GM21723 (cell line): ENCODE measurements at regions not wholly inside any gene's neighbourhood (a gene's known extent, or its start where the extent isn't known, plus 50 kb on each side); places are given as distances from the start of the nearest gene placed in this dataset.
A peak's percentile ranks its signal among the peaks of the same experiment; 100 is the strongest.
"Not testable (repeated sequence)": the region's sequence is repeated elsewhere in the genome, so short reads cannot be mapped to it uniquely, and the experiment has no call there.

Source experiments
- ATAC-seq: cut with Tn5 transposase; IDR thresholded peaks from one replicate; pipeline ENCODE4 v1.9.1; 2021; ENCODE audit warnings: mild to moderate bottlenecking, moderate library complexity; ENCODE audit not compliant: unreplicated experiment

DNA sequence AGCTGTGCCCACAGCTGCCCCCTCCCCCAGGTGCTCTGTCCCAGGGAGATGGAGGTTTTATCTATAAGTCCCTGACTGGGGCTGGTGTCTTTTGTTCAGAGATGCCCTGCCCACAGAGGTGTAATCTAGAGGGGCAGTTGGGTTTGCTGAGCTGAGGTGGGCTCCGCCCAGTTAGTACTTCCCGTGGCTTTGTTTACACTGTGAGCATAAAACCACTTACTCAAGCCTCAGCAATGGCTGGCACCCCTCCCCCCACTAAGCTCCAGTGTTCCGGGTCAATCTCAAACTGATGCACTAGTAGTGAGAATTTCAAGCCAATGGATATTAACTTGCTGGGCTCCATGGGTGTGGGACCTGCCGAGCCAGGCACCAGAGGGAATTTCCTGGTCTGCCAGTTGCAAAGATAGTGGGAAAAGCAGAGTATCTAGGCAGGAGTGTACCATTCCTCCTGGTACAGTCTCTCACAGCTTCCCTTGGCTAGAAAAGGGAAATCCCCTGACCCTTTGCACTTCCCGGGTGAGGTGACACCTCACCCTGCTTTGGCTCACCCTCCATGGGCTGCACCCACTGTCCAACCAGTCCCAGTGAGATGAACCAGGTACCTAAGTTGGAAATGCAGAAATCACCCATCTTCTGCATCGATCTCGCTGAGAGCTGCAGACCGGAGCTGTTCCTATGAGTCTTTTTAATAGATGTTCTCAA is 509.6 kb downstream of the TMEM38B start:
- not testable (repeated sequence) for ATAC-seq

DNA sequence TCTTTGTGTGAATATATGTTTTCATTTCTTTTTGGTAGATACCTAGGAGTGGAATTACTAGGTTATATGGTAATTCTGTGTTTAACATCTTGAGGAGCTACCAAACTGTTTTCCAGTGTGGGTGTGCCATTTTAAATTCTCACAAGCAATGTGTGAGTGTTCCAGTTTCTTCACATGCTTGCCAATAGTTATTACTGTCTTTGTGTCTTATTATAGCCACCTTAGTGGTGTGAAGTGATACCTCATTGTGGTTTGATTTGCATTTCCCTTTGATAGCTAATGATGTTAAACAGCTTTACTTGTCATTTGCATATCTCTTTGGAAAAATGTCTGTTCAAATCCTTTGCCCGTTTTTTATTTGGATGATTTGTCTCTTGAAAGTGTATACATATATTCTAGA is 513.0 kb downstream of the TMEM38B start:
- ATAC-seq, result no peak

DNA sequence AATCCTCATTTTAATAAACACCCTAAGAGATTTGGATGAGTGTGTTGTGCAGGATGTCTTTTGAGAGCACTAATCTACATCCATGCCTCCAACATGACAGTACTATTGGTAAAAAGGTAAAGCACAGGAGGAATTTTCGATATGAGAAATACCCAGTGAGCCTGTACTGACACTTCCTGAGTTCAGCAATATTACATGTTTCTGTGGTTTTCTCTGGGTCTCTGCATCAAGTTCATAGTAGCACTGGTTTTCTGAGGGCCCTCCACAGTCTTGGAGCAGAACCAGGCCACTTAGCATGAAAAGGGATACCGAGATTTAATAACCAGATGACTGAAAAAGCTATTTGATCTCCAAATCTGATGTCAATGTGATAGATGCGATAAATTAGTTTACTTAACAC is 524.1 kb downstream of the TMEM38B start:
- ATAC-seq, result peak; percentile 49

DNA sequence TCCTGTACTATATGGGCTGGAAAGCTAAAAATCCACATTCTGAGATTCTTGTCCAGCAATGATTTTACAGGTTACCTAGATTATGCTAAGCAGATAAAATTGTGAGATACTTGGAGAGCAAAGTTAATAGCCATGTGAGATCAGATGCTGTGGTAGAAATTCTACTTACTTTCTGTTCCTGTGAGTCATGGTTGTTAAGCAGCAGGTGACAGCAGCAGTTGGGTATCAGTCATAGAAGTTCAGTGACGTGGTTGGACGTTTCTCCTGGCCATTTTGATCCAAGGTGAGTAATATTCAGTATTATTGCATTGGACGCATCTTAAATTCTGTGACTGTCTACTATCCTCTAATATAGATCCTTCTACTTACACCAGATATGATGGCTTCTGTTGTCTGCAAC is 524.5 kb downstream of the TMEM38B start:
- ATAC-seq, result peak; percentile 60

DNA sequence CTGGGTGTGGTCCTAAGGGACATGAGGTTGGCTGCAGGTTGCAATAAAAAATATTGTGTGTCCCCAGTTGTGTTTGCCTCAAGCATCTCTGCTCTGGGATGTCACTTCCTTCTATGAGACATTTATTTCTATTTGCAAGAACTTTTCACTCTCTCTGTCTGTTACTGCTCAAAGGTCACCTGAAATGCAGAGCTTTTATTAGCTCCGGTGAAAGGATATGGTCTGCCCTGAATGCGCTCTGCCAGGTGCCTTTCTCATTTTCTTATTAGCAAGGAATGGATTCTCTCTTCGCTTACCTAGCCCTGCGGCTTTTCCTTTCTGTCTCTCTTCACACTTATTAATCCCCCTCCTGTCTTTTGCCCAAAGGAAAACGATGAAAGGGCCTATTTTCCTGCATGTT is 526.1 kb downstream of the TMEM38B start:
- no peak for ATAC-seq

DNA sequence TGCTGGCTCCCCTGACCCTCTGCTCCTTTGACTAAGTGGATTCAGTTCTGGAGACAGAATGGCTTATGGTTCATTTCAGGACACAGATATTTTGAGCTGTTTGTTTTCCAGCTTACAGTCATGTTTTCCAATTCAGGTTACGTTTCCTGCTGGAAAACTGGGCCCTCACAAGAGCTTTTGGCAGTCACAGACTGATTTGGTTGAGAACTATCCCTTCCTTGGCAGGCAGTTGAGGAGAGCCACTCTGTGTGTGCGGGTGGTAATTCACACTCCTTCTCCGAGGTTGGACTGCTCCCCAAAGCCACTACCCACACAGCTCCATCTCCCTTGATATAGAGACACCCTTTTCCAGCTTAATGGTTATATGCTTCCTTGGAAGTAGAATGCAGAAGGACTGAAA is 534.5 kb downstream of the TMEM38B start:
- no peak for ATAC-seq

DNA sequence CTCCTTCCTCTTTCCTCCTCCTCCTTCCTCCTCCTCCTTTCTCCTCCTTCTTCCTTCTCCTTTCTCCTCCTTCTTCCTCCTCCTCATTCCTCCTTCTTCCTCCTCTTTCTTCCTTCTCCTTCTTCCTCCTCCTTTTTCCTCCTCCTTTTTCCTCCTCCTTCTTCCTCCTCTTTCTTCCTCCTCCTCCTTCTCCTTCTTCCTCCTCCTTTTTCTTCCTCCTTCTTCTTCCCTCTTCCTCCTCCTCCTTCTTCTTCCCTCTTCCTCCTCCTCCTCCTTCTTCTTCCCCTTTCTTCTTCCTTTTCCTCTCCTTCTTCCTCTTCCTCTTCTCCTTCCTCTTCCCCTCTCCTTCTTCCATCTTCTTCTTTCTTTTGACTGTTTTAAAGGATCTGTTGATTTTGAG is 538.8 kb downstream of the TMEM38B start:
- ATAC-seq, result no peak

DNA sequence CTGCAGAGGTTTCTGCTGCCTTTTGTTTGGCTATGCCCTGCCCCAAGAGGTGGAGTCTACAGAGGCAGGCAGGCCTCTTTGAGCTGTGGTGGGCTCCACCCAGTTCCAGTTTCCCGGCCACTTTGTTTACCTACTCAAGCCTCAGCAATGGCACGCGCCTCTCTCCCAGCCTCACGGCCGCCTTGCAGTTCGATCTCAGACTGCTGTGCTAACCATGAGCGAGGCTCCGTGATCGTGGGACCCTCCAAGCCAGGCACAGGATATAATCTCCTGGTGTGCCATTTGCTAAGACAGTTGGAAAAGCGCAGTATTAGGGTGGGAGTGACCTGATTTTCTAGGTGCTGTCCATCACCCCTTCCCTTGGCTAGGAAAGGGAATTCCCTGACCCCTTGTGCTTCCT is 566.6 kb downstream of the TMEM38B start:
- ATAC-seq, result not testable (repeated sequence)

DNA sequence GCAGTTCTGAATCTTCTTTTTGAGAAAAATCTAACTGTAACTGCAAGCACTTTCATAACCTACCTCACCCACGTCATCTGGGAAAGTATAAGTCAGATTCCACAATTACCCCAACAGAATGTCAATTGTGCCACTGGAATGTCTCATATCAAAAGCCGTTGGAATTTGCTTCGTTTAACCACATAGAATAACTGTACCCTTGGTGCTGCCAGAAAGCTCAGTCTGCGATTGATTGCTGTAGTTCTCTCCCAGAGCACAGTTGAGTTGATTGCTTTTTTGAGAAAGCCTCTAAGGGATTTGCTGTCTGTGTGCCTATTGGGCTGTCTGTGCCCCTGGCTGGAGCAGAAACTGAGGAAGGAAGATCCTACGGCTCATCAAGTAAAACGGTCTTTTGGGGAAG is 583.6 kb downstream of the TMEM38B start:
- ATAC-seq, result no peak

DNA sequence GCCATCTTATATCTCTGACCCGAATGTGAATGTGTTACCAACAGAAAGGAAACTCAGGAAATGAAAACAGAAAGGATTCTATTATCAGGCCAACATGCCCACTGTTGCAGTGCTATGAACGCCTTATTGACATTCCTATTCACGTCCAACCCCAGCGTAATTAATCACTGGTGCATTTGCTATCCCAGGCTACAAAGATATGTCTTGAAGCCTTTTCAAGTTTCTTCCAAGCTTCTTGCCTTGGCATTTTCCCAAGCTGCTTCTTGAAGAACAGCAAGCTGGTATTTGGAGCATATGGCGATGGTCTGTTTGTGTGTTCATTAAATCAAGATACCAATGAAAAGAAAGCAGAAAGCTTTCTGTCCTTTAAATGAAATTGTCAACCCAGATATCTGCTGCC is 579.2 kb upstream of the ZNF462 start:
- no peak for ATAC-seq

DNA sequence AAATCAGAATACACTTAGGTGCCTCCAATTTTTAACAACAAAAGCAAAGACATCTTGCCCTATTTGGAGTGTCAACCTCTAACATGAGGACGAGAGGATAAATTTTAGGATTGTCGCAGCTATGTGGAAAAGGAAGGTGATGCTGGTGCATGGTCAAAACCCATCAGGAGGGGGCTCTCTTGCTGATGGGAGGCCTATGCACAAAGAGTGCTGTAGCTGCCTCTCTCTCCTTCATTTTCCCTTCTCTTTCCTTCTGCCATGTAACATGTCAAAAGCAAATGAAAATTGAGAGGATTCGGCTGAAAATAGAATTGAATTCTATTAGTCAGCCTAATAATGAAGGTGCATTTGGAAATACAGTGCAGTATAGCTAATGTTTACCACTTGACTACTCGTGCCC is 578.7 kb upstream of the ZNF462 start:
- no peak for ATAC-seq

DNA sequence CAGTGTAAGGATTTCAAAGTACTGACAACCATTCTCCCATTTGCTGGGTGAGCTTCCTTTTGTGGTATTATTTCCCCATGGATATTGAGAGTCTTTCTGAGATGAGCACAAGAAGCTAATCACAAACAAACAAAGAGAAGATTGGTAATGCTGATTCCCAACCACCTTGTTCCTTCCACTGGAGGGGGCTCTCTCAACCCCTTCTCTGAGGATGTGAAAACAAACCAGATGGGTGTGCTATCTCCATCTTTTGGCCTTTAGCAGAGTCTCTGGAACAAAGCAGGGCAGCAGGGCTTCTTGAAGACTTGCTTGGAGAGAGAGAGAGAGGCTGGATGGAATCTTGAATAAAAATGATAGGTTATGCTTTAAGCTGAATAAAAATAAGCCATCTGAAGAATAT is 576.7 kb upstream of the ZNF462 start:
- ATAC-seq, result no peak

DNA sequence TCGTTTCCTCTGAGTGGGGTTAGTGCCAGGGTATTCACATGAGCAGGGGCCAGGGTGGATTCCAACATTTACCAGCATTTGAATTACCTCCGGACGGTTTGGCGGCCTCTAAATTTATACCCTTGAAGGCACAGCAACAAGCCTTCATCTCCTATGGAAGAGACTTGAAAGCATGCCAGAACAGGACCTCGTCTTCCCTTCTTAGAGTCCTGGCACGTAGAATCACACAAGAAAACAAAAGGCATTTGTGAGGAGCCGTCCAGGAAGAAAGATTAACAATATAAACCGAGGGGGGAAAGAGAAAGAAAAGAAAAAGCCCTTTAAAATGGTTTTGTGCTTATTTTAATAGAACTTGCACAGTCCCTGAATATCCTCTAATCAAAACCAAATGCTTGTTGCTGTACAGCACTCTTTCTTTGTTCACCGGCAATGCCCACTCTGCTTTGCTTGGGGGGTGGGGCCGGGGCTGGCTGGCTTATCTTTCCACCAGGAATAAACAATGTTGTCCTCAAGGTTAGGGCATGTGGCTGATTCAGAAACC is 575.8 kb upstream of the ZNF462 start:
- ATAC-seq, result no peak

DNA sequence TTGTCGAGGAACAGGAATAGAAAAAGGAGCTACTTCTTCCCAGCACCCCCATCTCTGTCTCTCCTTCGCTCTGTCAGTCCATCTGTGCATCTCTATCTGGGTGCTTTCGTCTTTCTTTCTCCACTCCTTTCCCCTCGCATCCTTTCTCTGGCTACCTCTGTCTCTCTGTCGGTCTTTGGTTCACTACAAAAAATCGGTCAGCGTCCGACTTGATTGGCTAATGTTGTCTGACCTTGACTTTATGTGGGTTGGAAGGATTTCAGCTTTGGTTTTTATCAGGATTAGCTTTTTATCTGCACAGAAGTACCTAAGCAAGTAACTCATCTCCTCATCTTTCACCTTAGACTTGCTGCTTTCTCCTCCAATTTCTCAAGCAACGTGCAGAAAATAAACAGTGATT is 575.2 kb upstream of the ZNF462 start:
- no peak for ATAC-seq

DNA sequence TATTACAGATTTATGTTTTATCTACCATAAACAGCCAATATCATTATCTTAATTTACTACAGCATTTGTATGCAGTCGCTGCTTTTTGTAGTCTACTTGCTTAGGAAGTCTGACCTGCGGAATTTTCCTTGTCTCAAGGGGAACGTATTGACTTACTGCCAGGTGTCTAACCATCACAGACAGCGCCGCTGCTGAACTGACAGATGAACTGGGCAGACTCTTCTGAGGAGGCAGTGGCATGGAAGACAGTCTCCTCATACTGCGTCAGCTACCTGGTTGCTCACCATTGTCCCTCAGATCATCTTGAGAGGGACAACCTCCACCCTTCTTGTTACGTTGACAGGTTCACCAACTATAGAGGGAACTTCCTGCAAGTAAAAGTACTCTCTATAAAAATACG is 574.3 kb upstream of the ZNF462 start:
- no peak for ATAC-seq

DNA sequence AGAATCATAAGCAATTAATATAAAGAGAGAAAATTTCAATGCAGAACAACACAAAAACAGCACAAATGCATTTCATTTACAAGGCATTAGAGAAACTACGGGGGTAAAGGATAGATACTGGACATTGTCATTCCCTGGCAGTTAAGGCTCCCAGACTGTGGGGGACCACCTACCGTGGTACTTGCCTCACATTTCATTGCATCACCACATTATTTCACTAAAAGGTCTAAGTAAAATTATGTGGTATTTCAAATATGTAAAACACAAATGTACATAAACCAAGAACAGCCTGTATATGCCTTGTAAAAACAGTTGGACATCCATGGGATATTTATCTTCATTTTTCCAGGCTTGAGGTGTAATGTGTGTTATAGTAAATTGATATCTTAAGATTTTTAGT is 571.2 kb upstream of the ZNF462 start:
- ATAC-seq, result no peak

DNA sequence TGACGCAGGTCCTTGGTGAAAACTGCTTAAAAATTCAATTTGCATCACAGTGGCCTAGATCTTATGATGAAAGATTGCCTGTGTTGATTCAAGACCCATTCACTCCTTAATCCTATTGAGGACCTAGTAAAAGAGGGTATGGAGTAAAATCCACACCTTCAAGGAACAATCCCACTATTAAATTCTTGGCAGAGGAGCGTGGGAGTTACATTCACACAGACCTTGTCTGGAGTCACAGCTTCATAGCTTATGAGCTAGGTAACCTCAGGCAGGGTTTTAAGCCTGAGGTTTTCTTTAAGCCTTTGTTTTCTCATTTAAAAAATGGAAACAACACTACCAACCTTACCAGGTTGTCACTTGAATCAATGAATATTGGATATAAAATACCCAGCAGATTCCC is 566.5 kb upstream of the ZNF462 start:
- no peak for ATAC-seq

DNA sequence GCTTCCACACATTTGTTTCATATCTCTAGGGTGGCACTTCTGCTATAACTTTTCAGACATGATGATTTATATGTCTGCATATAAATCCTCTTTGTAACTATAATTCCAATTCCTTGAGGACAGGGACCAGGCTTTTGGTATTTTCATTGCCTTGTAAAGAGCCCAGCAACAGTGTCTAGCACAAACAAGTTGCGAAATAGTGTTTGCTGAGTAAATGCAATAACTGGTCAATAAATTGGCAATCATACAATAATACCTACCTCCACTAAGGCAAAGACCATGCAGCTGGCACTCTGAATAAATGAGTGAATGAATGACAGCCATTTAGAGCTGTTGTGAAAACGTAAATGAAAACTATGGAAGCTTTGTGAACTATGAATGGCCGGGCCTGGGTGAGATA is 564.0 kb upstream of the ZNF462 start:
- no peak for ATAC-seq

DNA sequence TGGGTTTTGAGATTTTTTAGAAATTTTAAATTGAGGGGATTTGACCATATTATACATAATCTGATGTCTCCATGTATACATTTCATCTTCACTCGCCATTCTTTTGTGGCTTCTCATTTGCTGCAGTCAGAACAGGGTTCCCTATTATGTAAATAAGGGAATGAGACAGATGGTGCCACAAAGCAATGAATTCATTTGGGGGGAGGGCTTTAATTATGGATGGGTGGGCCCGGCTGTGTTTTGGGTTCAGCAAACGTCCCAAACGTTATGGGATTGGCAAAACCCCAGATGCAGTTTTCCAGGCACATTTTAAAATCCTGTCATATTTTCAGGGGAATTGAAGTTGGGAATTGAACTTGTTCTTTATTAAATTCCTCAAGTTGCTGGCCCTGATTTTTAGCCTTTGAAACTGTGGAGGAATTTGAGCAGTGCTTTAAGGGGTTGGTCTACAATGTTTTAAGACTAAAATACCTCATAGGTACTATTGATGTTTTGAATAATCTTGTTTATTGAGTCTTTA is 558.5 kb upstream of the ZNF462 start:
- no peak for ATAC-seq

DNA sequence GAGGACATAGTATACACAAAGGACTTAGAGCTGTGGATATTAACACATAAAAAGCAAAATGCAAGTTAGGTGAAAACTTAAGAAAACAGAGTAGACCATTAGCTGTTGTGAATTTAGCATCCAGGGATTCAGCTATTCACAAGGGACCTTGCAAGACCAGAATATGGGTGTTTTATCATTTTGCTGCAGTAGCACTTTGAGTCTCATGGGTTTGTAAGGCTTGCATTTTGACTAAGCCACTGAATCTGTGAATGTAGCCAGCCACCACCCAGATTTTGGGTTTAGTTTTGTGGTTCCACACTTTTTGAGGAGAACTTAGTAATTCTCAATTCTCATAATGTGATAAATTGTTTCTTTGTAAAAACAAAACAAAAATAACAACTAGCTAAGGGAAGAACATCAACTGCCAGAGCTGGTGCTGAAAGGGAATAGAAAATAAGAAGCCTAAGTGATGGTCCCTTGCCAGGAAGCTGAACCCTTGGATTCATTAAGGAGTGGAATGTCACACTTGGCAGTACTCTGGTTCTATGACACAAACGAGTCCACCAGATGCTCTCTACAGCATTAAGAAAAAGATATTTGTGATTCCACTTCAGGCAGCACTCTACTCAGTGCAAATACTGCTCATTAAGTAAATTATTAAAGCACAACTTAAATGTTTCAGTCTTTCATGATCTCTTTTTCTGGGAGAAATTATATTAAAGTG is 557.4 kb upstream of the ZNF462 start:
- no peak for ATAC-seq

DNA sequence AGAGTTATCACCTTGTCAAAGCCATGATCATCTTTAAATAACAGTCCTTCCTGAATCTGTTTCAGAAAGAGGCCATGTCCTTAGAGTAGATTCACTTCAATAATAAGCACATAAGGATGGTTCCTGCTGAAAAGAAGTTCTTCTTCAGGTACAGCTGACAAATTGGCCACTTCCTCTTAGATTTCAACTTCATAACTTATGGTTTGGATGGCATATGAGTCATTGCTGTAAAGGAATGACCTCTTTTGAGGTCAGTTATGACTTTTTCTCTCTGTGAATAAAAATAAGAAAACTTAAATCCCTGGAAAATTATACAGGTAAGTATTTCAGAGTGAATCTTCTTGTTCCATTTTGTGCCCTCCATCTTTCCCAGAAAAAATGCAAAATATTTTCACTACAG is 555.3 kb upstream of the ZNF462 start:
- no peak for ATAC-seq

DNA sequence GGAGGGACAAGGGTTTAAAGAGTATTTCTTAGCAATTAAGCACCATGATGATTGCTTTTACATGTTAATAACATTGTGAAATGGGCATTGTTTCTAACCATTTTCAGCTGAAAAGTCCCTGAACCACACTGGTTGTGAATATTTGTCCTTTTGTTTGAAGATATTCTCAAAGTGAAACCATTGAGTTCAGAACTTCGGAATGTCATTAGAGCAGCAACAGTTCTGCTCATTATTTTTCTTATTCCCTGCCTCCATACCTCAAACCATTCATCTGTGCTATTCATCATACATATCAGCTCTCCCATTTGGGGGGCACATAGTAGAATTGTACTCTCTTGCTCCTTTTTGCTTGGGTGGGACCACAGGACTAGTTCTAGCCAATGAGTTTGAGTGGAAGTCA is 553.0 kb upstream of the ZNF462 start:
- ATAC-seq, result no peak
